Right forelimb (tissue), 1 donor: ENCODE measurements at regions not wholly inside any gene's neighbourhood (a gene's known extent, or its start where the extent isn't known, plus 50 kb on each side); places are given as distances from the start of the nearest gene placed in this dataset.

Source experiments
- DNase-seq: peaks from one replicate; pipeline ENCODE4 v3.0.0-alpha.2; 2018

GRCh38 chr13:24052547-24053518 lies 107.7 kb upstream of the SPATA13 start:
- no peak for DNase-seq

- no peak for DNase-seq
Observed at GRCh38 chr13:24053519-24054251, 106.8 kb upstream of the SPATA13 start.

GRCh38 chr13:24056616-24057137 lies 103.8 kb upstream of the SPATA13 start:
- no peak for DNase-seq

- no peak for DNase-seq
Observed at GRCh38 chr13:24060993-24061392, 99.5 kb upstream of the SPATA13 start.

- DNase-seq, result no peak
Observed at GRCh38 chr13:24063281-24063877, 97.1 kb upstream of the SPATA13 start.

GRCh38 chr13:24064371-24064770 lies 96.1 kb upstream of the SPATA13 start:
- no peak for DNase-seq

- DNase-seq, result no peak
Observed at GRCh38 chr13:24065176-24065575, 95.3 kb upstream of the SPATA13 start.

- DNase-seq, result no peak
Observed at GRCh38 chr13:24066405-24067295, 93.9 kb upstream of the SPATA13 start.

- no peak for DNase-seq
Observed at GRCh38 chr13:24068472-24068871, 92.0 kb upstream of the SPATA13 start.

- DNase-seq, result no peak
Observed at GRCh38 chr13:24071016-24071415, 89.5 kb upstream of the SPATA13 start.

- no peak for DNase-seq
Observed at GRCh38 chr13:24071423-24072075, 89.0 kb upstream of the SPATA13 start.

- DNase-seq, result no peak
Observed at GRCh38 chr13:24073657-24074056, 86.9 kb upstream of the SPATA13 start.

GRCh38 chr13:24074678-24075077 lies 85.8 kb upstream of the SPATA13 start:
- DNase-seq, result no peak

GRCh38 chr13:24075137-24075975 lies 85.2 kb upstream of the SPATA13 start:
- DNase-seq, result no peak

GRCh38 chr13:24076109-24076508 lies 84.4 kb upstream of the SPATA13 start:
- DNase-seq, result no peak

GRCh38 chr13:24076636-24077035 lies 83.9 kb upstream of the SPATA13 start:
- DNase-seq, result no peak

GRCh38 chr13:24080134-24080533 lies 80.4 kb upstream of the SPATA13 start:
- no peak for DNase-seq

GRCh38 chr13:24081387-24081786 lies 79.1 kb upstream of the SPATA13 start:
- no peak for DNase-seq

- no peak for DNase-seq
Observed at GRCh38 chr13:24083141-24083540, 77.4 kb upstream of the SPATA13 start.

GRCh38 chr13:24083722-24084421 lies 76.6 kb upstream of the SPATA13 start:
- no peak for DNase-seq
